Smooth muscle cell (in vitro differentiated cells): ENCODE measurements at regions not wholly inside any gene's neighbourhood (a gene's known extent, or its start where the extent isn't known, plus 50 kb on each side); places are given as distances from the start of the nearest gene placed in this dataset.

ENCODE experiments used
- DNase-seq: peaks from one replicate; lab custom pipeline; 2025; ENCODE audit not compliant: unreplicated experiment; lab: John Stamatoyannopoulos, UW
- H2AFZ ChIP-seq: fragments of 200-600 bp; sonication (generic); 2 replicates; pipeline ENCODE4 v1.6.0; 2016; ENCODE audit warnings: antibody characterized with exemption, low read depth, mild to moderate bottlenecking
- H3F3A ChIP-seq: fragments of 200-600 bp; sonication (generic); 2 replicates; pipeline ENCODE4 v1.6.0; 2017; ENCODE audit warnings: antibody characterized with exemption, low read depth
- H3K27ac ChIP-seq: fragments of 200-600 bp; sonication (generic); 2 replicates; pipeline ENCODE4 v1.5.1; 2016; ENCODE audit warnings: low read depth, mild to moderate bottlenecking
- H3K27me3 ChIP-seq: fragments of 200-600 bp; sonication (generic); 2 replicates; pipeline ENCODE4 v1.6.1; 2016; ENCODE audit warnings: low read depth, mild to moderate bottlenecking
- H3K36me3 ChIP-seq: fragments of 200-600 bp; sonication (generic); 2 replicates; pipeline ENCODE4 v1.5.1; 2016; ENCODE audit warnings: low read depth
- H3K4me1 ChIP-seq: fragments of 200-600 bp; sonication (generic); 2 replicates; pipeline ENCODE4 v1.5.1; 2016; ENCODE audit warnings: low read depth
- H3K4me2 ChIP-seq: fragments of 200-600 bp; sonication (generic); 2 replicates; pipeline ENCODE4 v1.6.0; 2016; ENCODE audit warnings: mild to moderate bottlenecking
- H3K4me3 ChIP-seq: fragments of 200-600 bp; sonication (generic); 2 replicates; pipeline ENCODE4 v1.5.1; 2016; ENCODE audit warnings: mild to moderate bottlenecking
- H3K79me2 ChIP-seq: fragments of 200-600 bp; sonication (generic); 2 replicates; pipeline ENCODE4 v1.6.0; 2016; ENCODE audit warnings: low read depth, mild to moderate bottlenecking
- H3K9ac ChIP-seq: fragments of 200-600 bp; sonication (generic); 2 replicates; pipeline ENCODE4 v1.6.0; 2016; ENCODE audit warnings: low read depth
- H3K9me3 ChIP-seq: fragments of 200-600 bp; sonication (generic); replicated peaks from 2 replicates; pipeline ENCODE4 v1.5.1; 2016; ENCODE audit warnings: low read depth
- H4K20me1 ChIP-seq: fragments of 200-600 bp; sonication (generic); 2 replicates; pipeline ENCODE4 v1.6.0; 2016; ENCODE audit warnings: low read depth
- WGBS: methylation state at CpG from one replicate; pipeline ENCODE4 v1.1.7; 2016; ENCODE audit warnings: low lambda C conversion rate; 5-methylcytosine and 5-hydroxymethylcytosine counted together
- TF ChIP-seq, protein P1 (sequence below): fragments of 200-600 bp; sonication (generic); IDR thresholded peaks from 2 replicates; pipeline ENCODE4 v1.5.1; 2017; ENCODE audit warnings: borderline replicate concordance, mild to moderate bottlenecking, antibody characterized with exemption; ENCODE audit not compliant: insufficient read depth, poor library complexity, severe bottlenecking

DNA sequence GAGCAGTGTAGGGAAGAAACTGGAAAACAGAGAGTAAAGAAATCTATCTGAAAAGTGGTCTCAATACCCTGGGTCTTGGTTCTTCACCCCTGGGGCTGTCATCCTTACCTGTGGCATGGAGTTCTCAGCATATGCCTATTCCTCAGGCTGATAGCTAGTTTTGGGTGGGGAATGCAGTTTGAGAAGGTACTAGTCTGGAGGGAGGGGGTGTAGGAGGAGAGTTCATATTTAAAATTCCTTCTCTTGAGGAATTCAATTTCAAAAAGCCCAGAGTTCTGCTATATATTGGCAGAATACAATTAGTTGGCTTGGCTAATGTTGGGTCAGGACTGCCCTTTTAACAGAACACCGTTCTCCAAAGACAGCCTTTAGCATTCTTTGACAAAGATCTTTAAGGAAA, 82.9 kb upstream of the NPHP3 start:
- Histone ChIP-seq H2AFZ (no peak overlapping the region), H3K4me1 (no peaks in the 10 kb centered on the region), H3K27me3 (no peaks in the 10 kb centered on the region), H3K27ac (no peak overlapping the region), H3K9me3 (no peaks in the 10 kb centered on the region), H4K20me1 (no peaks in the 10 kb centered on the region), H3K36me3 (no peaks in the 10 kb centered on the region), H3K4me2 (peak overlapping the region; percentile 13), H3K9ac (no peak overlapping the region), H3F3A (no peaks in the 10 kb centered on the region), H3K4me3 (no peak overlapping the region), H3K79me2 (no peaks in the 10 kb centered on the region)
- TF ChIP-seq, protein P1, sequence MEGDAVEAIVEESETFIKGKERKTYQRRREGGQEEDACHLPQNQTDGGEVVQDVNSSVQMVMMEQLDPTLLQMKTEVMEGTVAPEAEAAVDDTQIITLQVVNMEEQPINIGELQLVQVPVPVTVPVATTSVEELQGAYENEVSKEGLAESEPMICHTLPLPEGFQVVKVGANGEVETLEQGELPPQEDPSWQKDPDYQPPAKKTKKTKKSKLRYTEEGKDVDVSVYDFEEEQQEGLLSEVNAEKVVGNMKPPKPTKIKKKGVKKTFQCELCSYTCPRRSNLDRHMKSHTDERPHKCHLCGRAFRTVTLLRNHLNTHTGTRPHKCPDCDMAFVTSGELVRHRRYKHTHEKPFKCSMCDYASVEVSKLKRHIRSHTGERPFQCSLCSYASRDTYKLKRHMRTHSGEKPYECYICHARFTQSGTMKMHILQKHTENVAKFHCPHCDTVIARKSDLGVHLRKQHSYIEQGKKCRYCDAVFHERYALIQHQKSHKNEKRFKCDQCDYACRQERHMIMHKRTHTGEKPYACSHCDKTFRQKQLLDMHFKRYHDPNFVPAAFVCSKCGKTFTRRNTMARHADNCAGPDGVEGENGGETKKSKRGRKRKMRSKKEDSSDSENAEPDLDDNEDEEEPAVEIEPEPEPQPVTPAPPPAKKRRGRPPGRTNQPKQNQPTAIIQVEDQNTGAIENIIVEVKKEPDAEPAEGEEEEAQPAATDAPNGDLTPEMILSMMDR = no peak
- DNase-seq = no peak
- 84% methylated on average over 1 of the region's 1 CpG for WGBS

DNA sequence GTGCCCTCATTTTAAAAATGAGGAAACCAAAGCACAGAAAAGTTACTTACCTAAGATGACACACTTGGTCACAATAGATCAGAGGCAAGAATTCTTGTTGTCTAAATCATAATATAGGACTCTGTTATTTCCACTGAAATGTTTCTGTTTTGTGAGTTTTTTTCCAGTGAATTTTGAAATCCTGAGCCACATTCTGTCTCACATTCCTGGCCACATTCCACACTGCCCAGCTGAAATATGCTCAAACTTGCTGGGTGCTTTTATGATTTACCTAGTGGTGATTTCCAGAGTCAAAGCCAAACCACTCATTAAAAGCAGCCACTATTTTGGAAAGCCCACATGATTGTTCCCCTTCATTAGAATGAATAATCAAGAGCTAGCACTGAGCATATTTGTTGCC, 82.3 kb upstream of the NPHP3 start:
- H3K4me1 ChIP-seq = no peaks in the 10 kb centered on the region
- no peak overlapping the region for H3K9ac ChIP-seq
- H2AFZ ChIP-seq = peak overlapping the region; percentile 2
- H3K79me2 ChIP-seq = no peaks in the 10 kb centered on the region
- peak overlapping the region; percentile 34 for H3K27ac ChIP-seq
- no peaks in the 10 kb centered on the region for H3K36me3 ChIP-seq
- H4K20me1 ChIP-seq = no peaks in the 10 kb centered on the region
- H3K4me3 ChIP-seq = no peak overlapping the region
- H3K9me3 ChIP-seq = no peaks in the 10 kb centered on the region
- DNase-seq = no peak
- TF ChIP-seq, protein P1 = no peak
- H3K4me2 ChIP-seq = peak overlapping the region; percentile 13
- no peaks in the 10 kb centered on the region for H3F3A ChIP-seq
- no peaks in the 10 kb centered on the region for H3K27me3 ChIP-seq

DNA sequence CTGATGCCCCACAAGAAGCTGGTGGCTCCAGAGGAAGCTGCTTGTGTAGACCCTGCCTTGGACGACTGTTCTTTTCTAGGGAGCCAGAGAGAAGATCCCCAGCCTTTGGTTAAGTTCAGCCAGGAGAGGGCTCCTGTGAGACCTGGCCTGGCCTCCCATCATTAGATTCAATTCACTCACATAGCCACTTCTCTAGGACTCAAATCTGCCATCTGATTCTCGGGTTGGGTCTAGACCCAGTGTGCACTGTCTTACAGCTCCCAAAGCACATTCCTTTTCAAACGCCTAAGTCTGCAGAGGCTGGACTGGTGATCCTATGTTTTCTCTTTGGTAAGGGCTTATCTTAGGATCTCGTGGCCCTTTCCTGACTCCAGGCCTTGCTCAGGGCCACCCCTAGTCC, 81.7 kb upstream of the NPHP3 start:
- Histone ChIP-seq H3K9me3 (no peaks in the 10 kb centered on the region), H3K79me2 (no peaks in the 10 kb centered on the region), H2AFZ (peak overlapping the region; percentile 2), H3F3A (no peaks in the 10 kb centered on the region), H3K4me1 (no peaks in the 10 kb centered on the region), H4K20me1 (no peaks in the 10 kb centered on the region), H3K9ac (no peak overlapping the region), H3K27me3 (no peaks in the 10 kb centered on the region), H3K27ac (peak overlapping the region; percentile 34), H3K4me2 (peak overlapping the region; percentile 13), H3K36me3 (no peaks in the 10 kb centered on the region), H3K4me3 (no peak overlapping the region)
- DNase-seq = no peak
- TF ChIP-seq, protein P1 = no peak
- 54% methylated on average over 4 of the region's 4 CpGs for WGBS

DNA sequence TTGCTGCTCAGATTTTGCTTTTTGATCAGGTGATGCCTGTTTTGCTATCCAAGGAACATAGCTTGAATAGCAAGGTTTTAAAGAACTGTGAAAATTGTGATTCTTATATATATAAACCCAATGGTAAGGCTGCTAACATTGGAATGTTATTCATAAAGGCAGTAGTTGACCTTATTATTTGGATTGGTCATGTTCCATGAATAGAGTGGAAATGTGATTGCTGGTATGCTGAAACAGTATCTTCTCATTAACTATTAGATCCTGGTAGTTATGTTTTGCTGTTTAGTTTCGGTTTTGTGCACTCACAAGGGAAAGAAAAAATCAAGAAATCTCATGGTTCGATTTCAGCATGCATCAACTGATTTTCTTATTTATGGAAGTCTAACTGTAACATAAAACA, 78.7 kb upstream of the NPHP3 start:
- Histone ChIP-seq H3K4me3 (no peak overlapping the region), H3K27me3 (no peaks in the 10 kb centered on the region), H4K20me1 (no peaks in the 10 kb centered on the region), H3F3A (no peaks in the 10 kb centered on the region), H3K79me2 (no peaks in the 10 kb centered on the region), H3K9ac (no peak overlapping the region), H3K27ac (no peak overlapping the region), H3K36me3 (no peaks in the 10 kb centered on the region), H2AFZ (no peak overlapping the region), H3K4me1 (no peaks in the 10 kb centered on the region), H3K4me2 (no peak overlapping the region), H3K9me3 (no peaks in the 10 kb centered on the region)
- DNase-seq = no peak
- WGBS = 71% methylated on average over 2 of the region's 2 CpGs
- TF ChIP-seq, protein P1 = no peak
